Renal cortex interstitium (tissue), 11 donors: ENCODE measurements at regions not wholly inside any gene's neighbourhood (a gene's known extent, or its start where the extent isn't known, plus 50 kb on each side); places are given as distances from the start of the nearest gene placed in this dataset.
A peak's percentile ranks its signal among the peaks of the same experiment; 100 is the strongest.

Experiments used
- DNase-seq, 11 donors: peaks; one replicate each; pipeline ENCODE4 v3.0.0-alpha.2; 2013; ENCODE audit warnings: low read depth in 9 of 11, low spot score in 4 of 11; ENCODE audit errors: extremely low read depth in 1 of 11

- DNase-seq: no peak
Measured at GRCh38 chr10:94174838-94175237, 181.1 kb downstream of the PLCE1 start.

GRCh38 chr10:94178475-94179253 lies 184.1 kb downstream of the NOC3L start:
- no peak for DNase-seq

DNA sequence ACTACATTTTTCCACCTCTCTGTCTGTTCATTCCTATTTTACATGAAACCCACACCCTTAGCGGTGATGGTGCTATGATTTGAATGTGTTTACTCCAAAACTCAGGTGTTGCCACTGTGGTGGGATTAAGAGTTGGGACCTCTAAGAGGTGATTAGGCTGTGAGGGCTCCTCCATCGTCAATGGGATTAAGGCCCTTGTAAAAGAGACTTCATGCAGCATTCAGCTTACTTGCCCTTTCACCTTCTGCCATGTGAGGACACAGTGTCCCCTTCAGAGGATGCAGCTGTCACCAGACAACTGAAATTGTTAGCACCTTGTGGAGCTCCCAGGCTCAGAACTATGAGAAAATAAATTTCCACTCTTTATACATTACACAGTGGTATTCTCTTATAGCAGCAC lies 182.2 kb downstream of the NOC3L start:
- no peak for DNase-seq

DNA sequence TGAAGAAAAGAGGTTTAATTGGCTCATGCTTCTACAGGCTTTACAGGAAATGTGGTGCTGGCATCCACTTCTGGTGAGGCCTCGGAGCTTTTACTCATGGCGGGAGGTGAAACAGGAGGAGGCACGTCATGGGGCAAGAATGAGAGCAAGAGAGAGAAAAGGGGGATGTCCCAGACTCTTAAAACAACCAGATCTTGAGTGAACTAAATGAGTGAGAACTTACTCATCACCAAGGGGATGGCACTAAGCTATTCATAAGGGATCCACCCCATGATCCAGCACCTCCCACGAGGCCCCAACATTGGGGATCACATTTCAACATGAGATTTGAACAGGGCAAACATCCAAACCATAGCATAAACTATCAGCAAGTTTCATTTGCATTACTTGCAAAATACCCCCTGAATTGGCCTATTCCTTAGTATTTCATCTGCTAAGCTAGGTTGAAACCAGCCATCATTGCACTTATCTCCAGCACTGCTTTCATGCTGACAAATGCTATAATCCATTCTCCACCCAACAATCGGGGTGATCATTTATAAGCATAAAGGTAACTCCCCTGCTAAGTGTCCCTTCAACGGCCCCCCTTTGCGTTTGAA lies 179.0 kb downstream of the NOC3L start:
- no peak for DNase-seq

GRCh38 chr10:94186722-94187121 lies 176.0 kb downstream of the NOC3L start:
- no peak for DNase-seq

DNA sequence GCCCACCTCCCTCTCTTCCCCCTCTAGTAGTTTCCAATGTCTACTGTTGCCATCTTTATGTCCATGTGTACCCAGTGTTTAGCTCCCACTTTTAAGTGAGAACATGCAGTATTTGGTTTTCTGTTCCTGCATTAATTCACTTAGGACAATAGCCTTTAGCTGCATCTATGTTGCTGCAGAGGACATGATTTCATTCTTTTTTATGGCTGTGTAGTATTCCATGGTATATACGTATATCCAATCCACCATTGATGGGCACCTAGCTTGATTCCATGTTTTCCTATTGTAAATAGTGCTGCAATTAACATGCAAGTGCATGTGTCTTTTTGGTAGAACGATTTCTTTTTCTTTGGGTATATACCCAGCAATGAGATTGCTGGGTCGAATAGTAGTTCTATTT lies 170.4 kb downstream of the NOC3L start:
- no peak for DNase-seq

GRCh38 chr10:94192974-94193373 lies 169.8 kb downstream of the NOC3L start:
- DNase-seq: no peak

DNA sequence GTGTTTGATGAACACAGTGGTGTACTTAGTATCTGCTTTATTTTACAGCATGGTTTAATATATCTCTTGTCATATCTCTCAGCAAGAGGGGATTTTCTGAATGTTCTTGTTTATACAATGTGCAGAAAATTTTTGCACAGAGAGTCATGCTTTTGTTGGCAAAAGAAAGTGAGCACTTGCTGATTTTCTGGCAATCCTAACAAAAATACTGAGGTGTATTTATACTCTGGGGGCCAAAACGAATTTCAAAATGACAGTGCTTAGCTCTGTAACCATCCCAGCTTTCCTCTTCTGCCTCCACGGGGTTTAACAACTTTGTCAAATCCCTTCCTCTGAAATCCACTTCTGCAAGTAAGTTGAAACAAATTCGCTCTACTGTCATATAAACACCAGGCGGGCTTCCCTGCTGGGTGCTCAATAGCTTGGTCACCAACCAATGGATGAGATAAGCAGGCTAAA lies 169.2 kb downstream of the NOC3L start:
- DNase-seq: no peak

DNA sequence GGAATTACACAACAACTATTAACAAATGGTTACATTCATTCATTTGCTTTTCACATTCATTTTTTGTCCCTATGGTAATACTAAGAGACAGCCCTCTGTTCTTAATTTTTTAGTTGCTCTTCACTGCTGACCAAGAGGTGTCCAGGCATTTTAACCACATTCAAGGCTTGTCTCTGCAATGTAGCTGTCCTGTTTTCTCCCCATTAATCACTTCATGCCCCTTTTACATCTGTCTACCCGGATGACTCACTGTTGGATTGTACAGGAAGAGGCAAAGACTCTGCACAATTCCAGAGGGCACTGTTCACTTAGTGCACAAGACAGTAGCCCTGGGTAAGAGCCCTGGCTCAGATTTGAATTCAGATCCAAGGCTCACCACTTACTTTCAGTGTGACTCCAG lies 168.5 kb downstream of the NOC3L start:
- no peak for DNase-seq

- DNase-seq: no peak
Measured at GRCh38 chr10:94197241-94197640, 165.5 kb downstream of the NOC3L start.

DNA sequence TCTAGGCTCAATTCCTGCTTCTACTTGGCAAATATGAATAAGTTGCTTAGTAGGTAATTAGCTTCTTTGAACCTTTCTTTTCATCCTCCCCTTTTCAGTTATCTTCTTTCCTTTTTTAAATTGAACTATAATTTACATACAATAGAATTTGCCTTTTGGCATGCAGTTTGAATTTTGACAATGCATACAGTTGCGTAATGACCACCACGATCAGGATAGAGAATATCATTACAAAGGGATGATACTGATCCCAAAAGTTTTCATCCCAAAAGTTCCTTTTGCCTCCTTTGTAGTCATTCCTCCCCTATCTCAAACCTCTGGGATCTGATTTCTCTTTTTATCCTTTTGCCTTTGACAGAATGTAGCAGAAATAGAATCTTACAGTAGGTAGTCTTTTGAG lies 164.4 kb downstream of the NOC3L start:
- no peak for DNase-seq

DNA sequence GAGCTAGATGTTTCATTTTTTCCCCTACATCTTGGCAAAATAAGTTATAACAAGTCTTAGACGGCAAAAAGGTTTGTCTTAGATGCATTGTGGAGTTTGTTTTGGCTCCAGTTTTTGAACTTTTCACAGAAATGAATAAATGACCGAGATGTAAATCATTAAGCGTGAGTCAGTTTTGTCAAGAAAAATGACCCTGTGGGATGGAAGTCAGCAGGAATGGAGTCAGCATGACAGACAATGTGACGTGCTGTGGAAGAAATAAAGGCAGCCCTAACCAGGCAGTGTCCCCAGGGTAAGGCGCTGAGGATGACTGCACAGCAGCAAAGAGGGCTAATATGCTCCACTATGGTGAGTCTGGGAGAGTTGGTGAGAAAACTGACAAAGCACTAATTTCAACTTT lies 163.2 kb downstream of the NOC3L start:
- DNase-seq: no peak

- DNase-seq: no peak
Measured at GRCh38 chr10:94200146-94200837, 162.4 kb downstream of the NOC3L start.

DNA sequence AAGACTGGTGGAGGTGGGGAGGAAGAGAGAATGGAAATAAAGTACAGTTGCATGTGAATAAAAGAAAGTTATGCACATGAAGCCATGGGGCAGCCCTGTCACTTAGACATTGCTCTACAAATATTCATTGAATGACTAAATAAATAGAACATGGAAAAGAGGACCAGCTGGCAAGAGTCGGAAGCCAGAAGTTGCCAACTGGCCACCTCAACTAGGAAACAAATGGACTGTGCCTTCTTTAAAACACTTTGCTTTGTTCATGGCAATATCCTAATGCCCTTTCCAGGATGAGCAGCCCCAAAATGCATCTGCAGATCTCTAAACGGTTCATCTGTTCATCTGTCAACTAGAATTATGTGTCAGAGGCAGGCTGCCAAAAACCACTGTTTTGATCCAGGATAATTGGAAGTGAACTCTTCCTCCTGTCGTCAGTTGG lies 157.3 kb downstream of the NOC3L start:
- peak in 4 of 11 donors; percentile 28 to 43 (median 36) for DNase-seq

DNA sequence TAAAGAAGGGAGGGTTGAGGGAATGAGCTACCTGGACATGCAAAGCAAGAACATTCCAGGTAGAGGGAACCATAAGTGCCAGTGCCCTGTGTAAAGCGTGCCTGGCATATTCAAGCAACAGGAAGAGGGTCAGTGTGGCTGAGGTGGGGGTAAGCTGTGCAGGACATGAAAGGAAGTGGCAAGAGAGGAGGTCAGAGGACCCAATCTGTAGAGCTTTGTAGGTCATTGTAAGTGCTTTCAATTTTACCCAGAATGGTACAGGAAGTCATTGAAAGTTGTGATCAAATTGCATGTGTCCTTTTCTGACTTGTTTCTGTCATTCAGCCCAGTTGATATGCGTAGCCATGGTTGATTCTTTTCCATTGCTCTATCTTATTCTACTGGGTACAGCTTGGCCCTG lies 156.6 kb downstream of the NOC3L start:
- no peak for DNase-seq

GRCh38 chr10:94208315-94208714 lies 154.4 kb downstream of the NOC3L start:
- DNase-seq: no peak

GRCh38 chr10:94210440-94211168 lies 152.1 kb downstream of the NOC3L start:
- peak; percentile 57 to 85 (median 72) for DNase-seq

GRCh38 chr10:94211169-94211510 lies 151.6 kb downstream of the NOC3L start:
- DNase-seq: no peak

GRCh38 chr10:94213001-94213530 lies 149.7 kb downstream of the NOC3L start:
- DNase-seq: peak in 2 of 11 donors; percentile 38 to 39
